ENCODE measurements at regions not wholly inside any gene's neighbourhood (a gene's known extent, or its start where the extent isn't known, plus 50 kb on each side); places are given as distances from the start of the nearest gene placed in this dataset.

DNA sequence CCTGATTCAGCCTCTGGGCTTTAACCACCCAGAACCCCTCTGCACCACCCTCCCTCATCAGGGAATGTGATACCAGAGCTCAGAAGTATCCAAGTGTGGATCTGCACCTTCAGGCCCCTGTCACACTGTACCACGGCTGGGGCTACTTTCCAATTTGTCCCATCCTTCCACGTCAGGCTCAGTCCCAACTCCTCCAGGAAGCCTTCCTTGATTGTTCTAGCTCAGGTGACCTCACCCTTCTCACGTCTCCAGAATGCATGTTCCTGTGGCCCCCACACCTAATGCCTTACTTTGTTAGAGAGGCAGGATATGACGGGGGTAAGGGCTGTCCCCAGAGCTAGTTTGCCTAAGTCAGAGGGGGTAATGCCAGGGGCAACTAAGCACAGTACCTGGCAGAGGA, 134.3 kb downstream of the TFCP2L1 start:
- Histone ChIP-seq H3K36me3 (ENCODE audit: insufficient read depth, low read length) (no peaks in the 10 kb centered on the region), H3K4me3 (ENCODE audit: insufficient read depth, low read depth, low read length) (no peak overlapping the region), H3K9ac (ENCODE audit: low read length) (no peak overlapping the region), H4K20me1 (ENCODE audit: insufficient read depth, low read length) (no peaks in the 10 kb centered on the region), H3K79me2 (ENCODE audit: insufficient read depth, low read length) (no peaks in the 10 kb centered on the region), H3K27ac (ENCODE audit: low read depth, low read length) (no peak overlapping the region), H3K4me2 (ENCODE audit: low read length) (no peak overlapping the region), H2AFZ (ENCODE audit: low read depth, low read length) (no peak overlapping the region), H3K27me3 (ENCODE audit: insufficient read depth, low read length) (peaks cover 7% of the 10 kb centered on the region), H3K9me3 (ENCODE audit: insufficient read depth, low read depth, low read length) (no peaks in the 10 kb centered on the region), H3K4me1 (ENCODE audit: insufficient read depth, low read length) (no peaks in the 10 kb centered on the region)
- no peaks in the 10 kb centered on the region for H3K36me3 Mint-ChIP-seq (ENCODE audit: low read depth, unreplicated experiment)
- H3K4me3 Mint-ChIP-seq (ENCODE audit: unreplicated experiment): no peak overlapping the region
- no peak for FAIRE-seq
- peaks cover 40% of the 10 kb centered on the region for H3K27me3 Mint-ChIP-seq (ENCODE audit: low read depth, unreplicated experiment)
- no peaks in the 10 kb centered on the region for H3K4me1 Mint-ChIP-seq (ENCODE audit: low read depth, unreplicated experiment)
- no peak for TF ChIP-seq EZH2 (IDR thresholded peaks at IDR 0.05; ENCODE audit: insufficient read depth, low read length)
- TF ChIP-seq, protein P1, sequence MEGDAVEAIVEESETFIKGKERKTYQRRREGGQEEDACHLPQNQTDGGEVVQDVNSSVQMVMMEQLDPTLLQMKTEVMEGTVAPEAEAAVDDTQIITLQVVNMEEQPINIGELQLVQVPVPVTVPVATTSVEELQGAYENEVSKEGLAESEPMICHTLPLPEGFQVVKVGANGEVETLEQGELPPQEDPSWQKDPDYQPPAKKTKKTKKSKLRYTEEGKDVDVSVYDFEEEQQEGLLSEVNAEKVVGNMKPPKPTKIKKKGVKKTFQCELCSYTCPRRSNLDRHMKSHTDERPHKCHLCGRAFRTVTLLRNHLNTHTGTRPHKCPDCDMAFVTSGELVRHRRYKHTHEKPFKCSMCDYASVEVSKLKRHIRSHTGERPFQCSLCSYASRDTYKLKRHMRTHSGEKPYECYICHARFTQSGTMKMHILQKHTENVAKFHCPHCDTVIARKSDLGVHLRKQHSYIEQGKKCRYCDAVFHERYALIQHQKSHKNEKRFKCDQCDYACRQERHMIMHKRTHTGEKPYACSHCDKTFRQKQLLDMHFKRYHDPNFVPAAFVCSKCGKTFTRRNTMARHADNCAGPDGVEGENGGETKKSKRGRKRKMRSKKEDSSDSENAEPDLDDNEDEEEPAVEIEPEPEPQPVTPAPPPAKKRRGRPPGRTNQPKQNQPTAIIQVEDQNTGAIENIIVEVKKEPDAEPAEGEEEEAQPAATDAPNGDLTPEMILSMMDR (IDR thresholded peaks at IDR 0.05; ENCODE audit: insufficient read depth, low read depth, low read length): no peak
- no peaks in the 10 kb centered on the region for H3K9me3 Mint-ChIP-seq (ENCODE audit: unreplicated experiment)
- DNase-seq (ENCODE audit: low read depth): no peak
- H3K27ac Mint-ChIP-seq (ENCODE audit: unreplicated experiment): no peak overlapping the region

DNA sequence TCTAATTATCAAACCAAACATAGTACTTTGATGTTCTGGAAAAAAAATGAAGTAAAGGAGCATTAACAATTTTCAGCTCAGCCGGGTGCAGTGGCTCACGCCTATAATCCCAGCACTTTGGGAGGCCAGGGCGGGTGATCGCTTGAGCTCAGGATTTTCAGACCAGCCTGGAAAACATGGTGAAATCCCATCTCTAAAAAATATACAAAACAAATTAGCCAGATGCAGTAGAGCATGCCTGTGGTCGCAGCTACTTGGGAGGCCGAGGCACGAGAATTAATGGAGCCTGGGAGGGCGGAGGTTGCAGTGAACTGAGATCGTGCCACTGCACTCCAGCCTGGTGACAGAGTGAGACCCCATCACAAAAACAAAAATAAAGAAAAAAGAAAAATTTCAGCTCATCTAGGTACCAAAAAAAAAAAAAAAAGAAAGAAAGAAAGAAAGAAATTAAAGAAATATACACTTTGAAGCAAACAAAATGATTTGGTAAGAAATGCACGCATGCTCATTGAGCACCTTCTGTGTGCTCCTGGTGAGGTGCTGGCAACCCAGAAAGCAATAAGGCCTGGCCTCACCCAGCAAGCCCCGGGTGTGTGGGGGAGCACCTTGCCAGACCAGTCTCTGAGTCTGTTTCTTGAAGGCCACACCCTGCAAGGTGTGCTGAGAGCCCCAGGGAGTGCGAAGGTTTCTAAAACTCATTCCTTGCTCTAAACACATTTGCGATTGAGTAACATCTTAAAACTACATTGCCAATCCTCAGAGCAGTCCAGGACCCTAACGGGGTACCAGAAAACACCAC, 133.5 kb downstream of the TFCP2L1 start:
- Histone ChIP-seq H3K27me3 (ENCODE audit: insufficient read depth, low read length) (peaks cover 7% of the 10 kb centered on the region), H3K9me3 (ENCODE audit: insufficient read depth, low read depth, low read length) (no peaks in the 10 kb centered on the region), H2AFZ (ENCODE audit: low read depth, low read length) (no peak overlapping the region), H3K9ac (ENCODE audit: low read length) (no peak overlapping the region), H3K4me3 (ENCODE audit: insufficient read depth, low read depth, low read length) (no peak overlapping the region), H4K20me1 (ENCODE audit: insufficient read depth, low read length) (no peaks in the 10 kb centered on the region), H3K36me3 (ENCODE audit: insufficient read depth, low read length) (no peaks in the 10 kb centered on the region), H3K27ac (ENCODE audit: low read depth, low read length) (no peak overlapping the region), H3K4me2 (ENCODE audit: low read length) (no peak overlapping the region), H3K4me1 (ENCODE audit: insufficient read depth, low read length) (no peaks in the 10 kb centered on the region), H3K79me2 (ENCODE audit: insufficient read depth, low read length) (no peaks in the 10 kb centered on the region)
- Mint-ChIP-seq H3K4me1 (ENCODE audit: low read depth, unreplicated experiment) (no peaks in the 10 kb centered on the region), H3K27me3 (ENCODE audit: low read depth, unreplicated experiment) (peaks cover 48% of the 10 kb centered on the region), H3K4me3 (ENCODE audit: unreplicated experiment) (no peak overlapping the region), H3K9me3 (ENCODE audit: unreplicated experiment) (peaks cover 6% of the 10 kb centered on the region), H3K27ac (ENCODE audit: unreplicated experiment) (no peak overlapping the region), H3K36me3 (ENCODE audit: low read depth, unreplicated experiment) (no peaks in the 10 kb centered on the region)
- FAIRE-seq (no peak), DNase-seq (ENCODE audit: low read depth) (no peak)
- TF ChIP-seq, protein P1 (IDR thresholded peaks at IDR 0.05; ENCODE audit: insufficient read depth, low read depth, low read length): no peak
- no peak for TF ChIP-seq EZH2 (IDR thresholded peaks at IDR 0.05; ENCODE audit: insufficient read depth, low read length)

DNA sequence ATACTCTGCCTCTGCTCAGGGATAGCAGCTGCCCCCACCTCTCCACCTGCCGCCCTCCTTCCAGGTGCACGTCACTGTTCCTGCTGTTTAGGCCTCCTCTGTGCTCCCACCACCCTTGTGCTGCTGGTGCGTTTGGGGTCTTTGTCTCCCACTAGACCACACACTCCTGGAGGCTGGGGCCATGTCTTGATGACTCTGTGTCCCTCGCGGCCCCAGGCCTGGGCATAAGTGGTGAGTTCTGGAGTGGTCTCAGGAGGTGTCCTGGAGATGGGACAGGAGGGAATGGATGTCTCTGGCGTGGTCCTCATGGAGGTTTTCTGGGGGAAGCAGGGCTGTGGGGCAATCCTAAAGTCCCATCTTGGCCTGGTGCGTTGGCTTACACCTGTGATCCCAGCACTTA, 132.1 kb downstream of the TFCP2L1 start:
- no peaks in the 10 kb centered on the region for H4K20me1 ChIP-seq (ENCODE audit: insufficient read depth, low read length)
- H3K4me1 ChIP-seq (ENCODE audit: insufficient read depth, low read length): no peaks in the 10 kb centered on the region
- Mint-ChIP-seq H3K27ac (ENCODE audit: unreplicated experiment) (no peak overlapping the region), H3K4me1 (ENCODE audit: low read depth, unreplicated experiment) (no peaks in the 10 kb centered on the region), H3K4me3 (ENCODE audit: unreplicated experiment) (no peak overlapping the region), H3K27me3 (ENCODE audit: low read depth, unreplicated experiment) (peaks cover 50% of the 10 kb centered on the region), H3K9me3 (ENCODE audit: unreplicated experiment) (peaks cover 16% of the 10 kb centered on the region), H3K36me3 (ENCODE audit: low read depth, unreplicated experiment) (no peaks in the 10 kb centered on the region)
- no peak overlapping the region for H3K27ac ChIP-seq (ENCODE audit: low read depth, low read length)
- H3K4me2 ChIP-seq (ENCODE audit: low read length): no peak overlapping the region
- H3K9me3 ChIP-seq (ENCODE audit: insufficient read depth, low read depth, low read length): peaks cover 4% of the 10 kb centered on the region
- TF ChIP-seq, protein P1 (IDR thresholded peaks at IDR 0.05; ENCODE audit: insufficient read depth, low read depth, low read length): no peak
- TF ChIP-seq EZH2 (IDR thresholded peaks at IDR 0.05; ENCODE audit: insufficient read depth, low read length): no peak
- no peak for FAIRE-seq
- H2AFZ ChIP-seq (ENCODE audit: low read depth, low read length): no peak overlapping the region
- H3K9ac ChIP-seq (ENCODE audit: low read length): no peak overlapping the region
- H3K36me3 ChIP-seq (ENCODE audit: insufficient read depth, low read length): no peaks in the 10 kb centered on the region
- H3K27me3 ChIP-seq (ENCODE audit: insufficient read depth, low read length): peaks cover 7% of the 10 kb centered on the region
- no peak for DNase-seq (ENCODE audit: low read depth)
- no peaks in the 10 kb centered on the region for H3K79me2 ChIP-seq (ENCODE audit: insufficient read depth, low read length)
- H3K4me3 ChIP-seq (ENCODE audit: insufficient read depth, low read depth, low read length): no peak overlapping the region
